HFF-Myc (cell line): ENCODE measurements at regions not wholly inside any gene's neighbourhood (a gene's known extent, or its start where the extent isn't known, plus 50 kb on each side); places are given as distances from the start of the nearest gene placed in this dataset.
A peak's percentile ranks its signal among the peaks of the same experiment; 100 is the strongest.

Experiments used
- DNase-seq: peaks from one replicate; pipeline ENCODE4 v3.0.0-alpha.2; 2011; ENCODE audit warnings: low read depth; ENCODE audit errors: extremely low read depth
- H3K4me3 ChIP-seq: replicated peaks from 2 replicates; pipeline ENCODE4 v1.5.1; 2011; ENCODE audit warnings: low read depth, mild to moderate bottlenecking, control low read depth, low read length
- CTCF ChIP-seq: IDR thresholded peaks from 2 replicates; pipeline ENCODE4 v1.5.1; 2012; ENCODE audit warnings: mild to moderate bottlenecking, low read depth, low read length, control low read depth; ENCODE audit errors: missing control alignments

GRCh38 chr2:9736021-9736420 is 105.2 kb upstream of the YWHAQ start:
- TF ChIP-seq CTCF = no peak
- DNase-seq = no peak
- no peak overlapping the region for H3K4me3 ChIP-seq

- DNase-seq = no peak
- TF ChIP-seq CTCF = peak; percentile 17
- no peak overlapping the region for H3K4me3 ChIP-seq
Measured at GRCh38 chr2:9737053-9737875, 106.0 kb upstream of the TAF1B start.

GRCh38 chr2:9738062-9738461 is 105.2 kb upstream of the TAF1B start:
- no peak for DNase-seq
- no peak overlapping the region for H3K4me3 ChIP-seq
- no peak for TF ChIP-seq CTCF

- no peak for DNase-seq
- no peak overlapping the region for H3K4me3 ChIP-seq
- TF ChIP-seq CTCF = no peak
Measured at GRCh38 chr2:9738535-9739496, 104.5 kb upstream of the TAF1B start.

GRCh38 chr2:9739531-9739964 is 103.7 kb upstream of the TAF1B start:
- no peak overlapping the region for H3K4me3 ChIP-seq
- TF ChIP-seq CTCF = no peak
- no peak for DNase-seq

GRCh38 chr2:9740382-9741073 is 102.7 kb upstream of the TAF1B start:
- TF ChIP-seq CTCF = no peak
- no peak overlapping the region for H3K4me3 ChIP-seq
- DNase-seq = no peak
